Adipocyte (in vitro differentiated cells): ENCODE measurements at regions not wholly inside any gene's neighbourhood (a gene's known extent, or its start where the extent isn't known, plus 50 kb on each side); places are given as distances from the start of the nearest gene placed in this dataset.
A peak's percentile ranks its signal among the peaks of the same experiment; 100 is the strongest.
"Not testable (repeated sequence)": the region's sequence is repeated elsewhere in the genome, so short reads cannot be mapped to it uniquely, and the experiment has no call there.

Source experiments
- DNase-seq: peaks from one replicate; pipeline ENCODE4 v3.0.0-alpha.2; 2015; ENCODE audit warnings: low read depth
- H3K27me3 ChIP-seq: replicated peaks from 2 replicates; pipeline ENCODE4 v1.7.0; 2013; ENCODE audit warnings: mild to moderate bottlenecking, low read length, moderate library complexity; ENCODE audit not compliant: control insufficient read depth, insufficient read depth
- H3K36me3 ChIP-seq: 2 replicates; pipeline ENCODE4 v1.7.0; 2013; ENCODE audit warnings: low read length, mild to moderate bottlenecking, moderate library complexity; ENCODE audit not compliant: control insufficient read depth, insufficient read depth, severe bottlenecking
- H3K4me1 ChIP-seq: 2 replicates; pipeline ENCODE4 v1.7.0; 2013; ENCODE audit warnings: mild to moderate bottlenecking, low read length, moderate library complexity; ENCODE audit not compliant: control insufficient read depth, insufficient read depth
- H3K4me3 ChIP-seq: 2 replicates; pipeline ENCODE4 v1.7.0; 2013; ENCODE audit warnings: mild to moderate bottlenecking, low read length, moderate library complexity
- H3K9ac ChIP-seq: 2 replicates; pipeline ENCODE4 v1.7.0; 2013; ENCODE audit warnings: mild to moderate bottlenecking, low read length, moderate library complexity
- H3K9me3 ChIP-seq: 2 replicates; pipeline ENCODE4 v1.7.0; 2013; ENCODE audit warnings: mild to moderate bottlenecking, low read length, moderate library complexity; ENCODE audit not compliant: control insufficient read depth

DNA sequence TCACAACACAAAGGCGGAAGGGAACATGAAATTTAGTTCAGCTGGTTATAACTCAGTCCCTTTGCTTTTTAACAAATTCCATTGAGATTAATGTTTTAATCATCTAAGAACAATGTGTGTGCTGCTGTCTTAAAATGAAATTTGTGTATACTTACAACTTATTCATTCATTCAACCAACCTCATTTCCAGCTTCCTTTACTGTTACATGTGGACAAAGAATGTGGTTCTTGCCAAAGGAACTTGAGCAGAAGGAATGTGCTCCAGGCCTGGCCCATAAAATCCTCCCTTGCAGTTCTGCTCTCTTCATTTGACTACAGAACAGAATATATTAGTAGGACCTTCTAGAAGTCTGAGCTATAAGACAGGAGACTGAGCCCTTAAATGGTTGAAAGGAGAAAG is 176.8 kb upstream of the GLRA2 start:
- H3K4me1 ChIP-seq: peaks cover 19% of the 10 kb centered on the region
- no peaks in the 10 kb centered on the region for H3K36me3 ChIP-seq
- no peaks in the 10 kb centered on the region for H3K27me3 ChIP-seq
- no peak overlapping the region for H3K4me3 ChIP-seq
- DNase-seq: peak; percentile 19
- H3K9ac ChIP-seq: no peak overlapping the region
- H3K9me3 ChIP-seq: peaks cover 10% of the 10 kb centered on the region

GRCh38 chrX:14351611-14352303 is 177.6 kb upstream of the GLRA2 start:
- Histone ChIP-seq H3K27me3 (no peaks in the 10 kb centered on the region), H3K4me3 (no peak overlapping the region), H3K36me3 (no peaks in the 10 kb centered on the region), H3K4me1 (peaks cover 13% of the 10 kb centered on the region), H3K9ac (no peak overlapping the region), H3K9me3 (peaks cover 10% of the 10 kb centered on the region)
- DNase-seq: no peak

DNA sequence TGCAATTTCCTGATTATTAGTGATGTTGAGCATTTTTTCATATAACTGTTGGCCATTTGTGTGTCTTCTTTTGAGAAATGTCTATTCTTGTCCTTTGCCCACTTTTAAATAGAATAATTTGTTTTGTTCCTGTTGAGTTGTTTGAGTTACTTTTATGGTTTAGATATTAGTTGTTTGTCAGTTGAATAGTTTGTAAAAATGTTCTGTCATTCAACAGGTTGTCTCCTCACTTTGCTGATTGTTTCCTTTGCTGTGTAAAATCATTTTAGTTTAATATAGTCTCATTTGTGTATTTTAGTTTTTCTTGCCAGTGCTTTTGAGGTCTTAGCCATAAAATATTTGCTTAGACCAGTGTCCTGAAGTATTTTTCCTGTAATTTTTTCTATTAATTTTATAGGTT is 181.8 kb upstream of the GLRA2 start:
- Histone ChIP-seq H3K9ac (no peak overlapping the region), H3K36me3 (no peaks in the 10 kb centered on the region), H3K9me3 (peaks cover 10% of the 10 kb centered on the region), H3K4me3 (no peak overlapping the region), H3K4me1 (no peaks in the 10 kb centered on the region), H3K27me3 (no peaks in the 10 kb centered on the region)
- DNase-seq: no peak

- peaks cover 1% of the 10 kb centered on the region for H3K9me3 ChIP-seq
- DNase-seq: no peak
- H3K36me3 ChIP-seq: no peaks in the 10 kb centered on the region
- H3K4me3 ChIP-seq: no peak overlapping the region
- no peak overlapping the region for H3K9ac ChIP-seq
- H3K27me3 ChIP-seq: no peaks in the 10 kb centered on the region
- H3K4me1 ChIP-seq: no peaks in the 10 kb centered on the region
Measured at GRCh38 chrX:14344172-14344940, 185.0 kb upstream of the GLRA2 start.

- Histone ChIP-seq H3K36me3 (no peaks in the 10 kb centered on the region), H3K9ac (no peak overlapping the region), H3K27me3 (no peaks in the 10 kb centered on the region), H3K9me3 (peaks cover 5% of the 10 kb centered on the region), H3K4me1 (no peaks in the 10 kb centered on the region), H3K4me3 (no peak overlapping the region)
- DNase-seq: no peak
Measured at GRCh38 chrX:14309431-14309830, 219.9 kb upstream of the GLRA2 start.

GRCh38 chrX:14308976-14309375 is 220.4 kb upstream of the GLRA2 start:
- not testable (repeated sequence) for DNase-seq, H3K9ac ChIP-seq, H3K27me3 ChIP-seq, H3K36me3 ChIP-seq, H3K4me3 ChIP-seq, H3K9me3 ChIP-seq, H3K4me1 ChIP-seq

DNA sequence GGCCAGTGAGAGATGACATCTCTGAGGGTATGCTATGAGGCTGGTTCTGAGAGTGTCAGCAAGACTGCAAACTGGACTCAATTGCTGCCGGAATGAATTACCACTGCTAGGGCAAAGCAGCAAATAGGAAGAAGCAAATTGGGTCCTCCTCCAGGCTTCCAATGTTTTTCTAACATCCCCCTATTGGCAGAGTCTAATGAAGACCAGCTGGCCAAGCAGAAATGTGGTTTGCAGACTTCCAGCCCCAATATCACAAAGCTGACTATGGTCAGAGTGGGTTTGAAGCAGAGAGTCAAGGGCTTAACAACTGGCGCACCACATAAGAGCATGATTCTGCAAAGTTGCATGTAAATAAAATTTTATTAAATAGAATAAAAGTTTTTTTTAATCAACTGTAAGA is 225.4 kb upstream of the GLRA2 start:
- Histone ChIP-seq H3K36me3 (no peaks in the 10 kb centered on the region), H3K4me3 (no peak overlapping the region), H3K4me1 (no peaks in the 10 kb centered on the region), H3K9me3 (peaks cover 3% of the 10 kb centered on the region), H3K9ac (no peak overlapping the region), H3K27me3 (no peaks in the 10 kb centered on the region)
- DNase-seq: no peak

- H3K9me3 ChIP-seq, H3K36me3 ChIP-seq, H3K27me3 ChIP-seq, DNase-seq, H3K9ac ChIP-seq, H3K4me1 ChIP-seq, H3K4me3 ChIP-seq: not testable (repeated sequence)
Measured at GRCh38 chrX:14302561-14302960, 226.8 kb upstream of the GLRA2 start.

DNA sequence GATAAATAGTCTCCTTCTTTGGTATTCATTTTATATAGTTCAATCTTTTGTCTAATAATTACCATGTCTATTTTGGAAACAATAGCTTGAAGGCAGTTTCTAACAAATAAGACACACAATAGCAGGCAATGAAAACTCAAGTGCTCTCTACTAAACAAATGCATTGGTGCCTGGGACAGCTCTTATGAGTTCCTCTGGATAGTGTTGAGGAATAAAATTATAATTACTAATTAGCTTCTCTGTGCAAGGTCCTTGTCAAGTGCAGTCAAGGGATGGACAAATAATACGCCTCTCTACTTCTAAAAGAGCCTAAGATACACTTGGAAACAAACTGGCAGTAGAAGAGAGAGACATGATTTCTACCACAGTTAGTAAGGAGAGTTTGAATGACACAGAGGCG is 229.0 kb upstream of the GLRA2 start:
- Histone ChIP-seq H3K9me3 (peaks cover under 1% of the 10 kb centered on the region), H3K4me1 (no peaks in the 10 kb centered on the region), H3K4me3 (no peak overlapping the region), H3K27me3 (no peaks in the 10 kb centered on the region), H3K36me3 (no peaks in the 10 kb centered on the region), H3K9ac (no peak overlapping the region)
- DNase-seq: no peak

DNA sequence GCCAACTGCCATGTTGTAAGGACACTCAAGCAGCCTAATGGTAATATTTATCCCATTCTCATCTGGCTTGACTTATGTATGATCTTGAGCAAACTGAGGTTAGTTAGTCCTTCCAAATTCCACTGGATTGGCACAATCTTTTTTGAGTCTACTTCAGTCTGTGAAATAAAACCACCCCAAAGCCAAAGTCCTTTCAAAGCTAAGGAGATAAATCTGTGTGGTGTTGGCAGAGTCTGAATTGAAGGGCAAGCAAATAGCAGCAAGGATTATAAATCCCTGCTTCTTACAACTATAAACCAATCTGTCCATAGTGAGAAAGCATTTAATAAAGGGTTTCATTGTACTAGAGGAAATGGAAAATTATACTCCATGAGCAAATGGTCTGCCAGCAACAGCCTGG is 233.9 kb upstream of the GLRA2 start:
- Histone ChIP-seq H3K9me3 (peaks cover 4% of the 10 kb centered on the region), H3K9ac (no peak overlapping the region), H3K4me1 (no peaks in the 10 kb centered on the region), H3K36me3 (no peaks in the 10 kb centered on the region), H3K27me3 (peaks cover 5% of the 10 kb centered on the region), H3K4me3 (no peak overlapping the region)
- no peak for DNase-seq

DNA sequence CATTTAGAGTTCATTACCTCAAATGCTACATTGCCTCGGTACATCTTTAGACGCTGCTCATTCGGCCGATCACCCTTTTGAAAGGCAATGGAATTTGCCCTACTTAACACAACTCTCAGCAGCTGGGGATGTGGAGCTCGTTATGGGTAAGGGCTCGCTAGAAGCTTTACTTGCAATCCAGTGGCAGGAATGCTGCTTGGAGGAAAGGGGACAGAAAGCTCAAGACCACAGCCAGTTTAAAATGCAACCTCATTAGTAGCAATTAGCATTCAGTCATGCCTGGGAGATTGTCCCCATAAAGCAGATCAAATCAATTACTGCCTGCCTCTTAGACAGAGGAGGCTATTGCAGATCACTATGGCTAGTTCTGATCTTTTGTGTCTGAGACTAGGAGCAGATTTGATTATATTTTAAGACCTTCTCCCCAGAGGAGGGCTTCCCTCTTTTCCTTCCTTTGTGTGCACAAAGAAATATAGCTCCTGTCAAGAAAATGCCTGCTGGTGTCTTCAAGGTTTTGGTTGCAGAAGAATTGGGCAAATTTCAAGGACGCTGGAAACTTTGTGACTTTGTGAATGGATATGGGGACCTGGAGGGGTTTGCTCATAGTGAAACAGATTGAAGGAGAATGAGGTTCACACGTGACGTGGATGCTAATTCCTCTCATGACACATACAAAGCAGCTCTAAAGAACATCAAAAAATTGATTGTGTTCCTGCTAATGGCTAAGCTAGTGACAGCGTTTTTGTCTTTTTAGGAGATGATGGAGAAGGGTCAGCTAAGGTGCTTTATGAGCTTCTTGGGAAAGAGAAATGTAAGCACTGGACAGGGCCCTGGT is 237.5 kb upstream of the GLRA2 start:
- no peak for DNase-seq

More for the DNA sequence above, 237.5 kb upstream of the GLRA2 start:
- H3K4me3 ChIP-seq: no peak overlapping the region
- peaks cover 5% of the 10 kb centered on the region for H3K27me3 ChIP-seq
- H3K9ac ChIP-seq: no peak overlapping the region
- no peaks in the 10 kb centered on the region for H3K36me3 ChIP-seq
- H3K9me3 ChIP-seq: peaks cover 4% of the 10 kb centered on the region
- H3K4me1 ChIP-seq: no peaks in the 10 kb centered on the region
